OCI-LY7 (cell line): ENCODE measurements at regions not wholly inside any gene's neighbourhood (a gene's known extent, or its start where the extent isn't known, plus 50 kb on each side); places are given as distances from the start of the nearest gene placed in this dataset.

Source experiments
- BruUV-seq: library from RNA; stranded (reverse); fragments of 400-500 nt; replicated peaks from 2 replicates; lab custom pipeline; 2021; lab: Mats Ljungman, UMichigan
- CTCF ChIA-PET: fragments of 300-600 bp; sonication (Branson Sonifier 250); formaldehyde crosslinking; loops from one replicate; lab custom pipeline; 2022; ENCODE audit warnings: antibody characterized with exemption; ENCODE audit not compliant: unreplicated experiment; lab: Charles Lee
- POLR2A ChIA-PET: fragments of 300-600 bp; sonication (Branson Sonifier 250); formaldehyde crosslinking; loops from one replicate; lab custom pipeline; 2022; ENCODE audit warnings: antibody characterized with exemption; lab: Charles Lee
- DNase-seq: peaks from one replicate; pipeline ENCODE4 v3.0.0-alpha.2; 2015; ENCODE audit warnings: low spot score
- H2AFZ ChIP-seq: fragments of 200-600 bp; sonication (generic), shearing (Covaris generic); 2 replicates; pipeline ENCODE4 v1.6.1; 2014; ENCODE audit warnings: mild to moderate bottlenecking, antibody characterized with exemption, low read length, moderate library complexity
- H3K27ac ChIP-seq: fragments of 200-600 bp; sonication (generic); 2 replicates; pipeline ENCODE4 v1.5.1; 2014; ENCODE audit warnings: mixed run types, low read depth, mild to moderate bottlenecking, moderate library complexity, low read length, inconsistent platforms; ENCODE audit not compliant: poor library complexity, severe bottlenecking
- H3K36me3 ChIP-seq: fragments of 200-600 bp; sonication (generic); 2 replicates; pipeline ENCODE4 v1.6.1; 2014; ENCODE audit warnings: mild to moderate bottlenecking, antibody characterized with exemption, low read length, moderate library complexity, mixed read lengths; ENCODE audit not compliant: insufficient read depth
- H3K4me1 ChIP-seq: fragments of 200-600 bp; sonication (generic); 2 replicates; pipeline ENCODE4 v1.5.1; 2014; ENCODE audit warnings: mild to moderate bottlenecking, low read length; ENCODE audit not compliant: insufficient read depth, poor library complexity, severe bottlenecking
- H3K4me2 ChIP-seq: fragments of 200-600 bp; sonication (generic); 2 replicates; pipeline ENCODE4 v1.6.1; 2014; ENCODE audit warnings: mild to moderate bottlenecking, low read length
- H3K4me3 ChIP-seq: fragments of 200-600 bp; sonication (generic); 2 replicates; pipeline ENCODE4 v1.5.1; 2014; ENCODE audit warnings: mild to moderate bottlenecking, low read depth, low read length; ENCODE audit not compliant: poor library complexity, severe bottlenecking
- H3K79me2 ChIP-seq: fragments of 200-600 bp; sonication (generic); 2 replicates; pipeline ENCODE4 v1.6.1; 2016; ENCODE audit warnings: low read depth, mild to moderate bottlenecking, low read length, moderate library complexity, mixed read lengths; ENCODE audit not compliant: insufficient read depth
- H3K9me2 ChIP-seq: fragments of 200-600 bp; sonication (generic); 2 replicates; pipeline ENCODE4 v1.6.1; 2016; ENCODE audit warnings: mild to moderate bottlenecking, low read length, mixed read lengths; ENCODE audit not compliant: insufficient read depth
- H3K9me3 ChIP-seq: fragments of 200-600 bp; sonication (generic); 2 replicates; pipeline ENCODE4 v1.6.1; 2014; ENCODE audit warnings: mild to moderate bottlenecking, mixed run types, low read length, mixed read lengths
- H4K20me1 ChIP-seq: fragments of 200-600 bp; sonication (generic); 2 replicates; pipeline ENCODE4 v1.6.1; 2014; ENCODE audit warnings: mild to moderate bottlenecking, antibody characterized with exemption, low read length, moderate library complexity, mixed read lengths; ENCODE audit not compliant: insufficient read depth
- EZH2phosphoT487 ChIP-seq: fragments of 200-600 bp; sonication (generic); IDR thresholded peaks from 2 replicates; pipeline ENCODE4 v1.6.1; 2018; ENCODE audit warnings: low read depth, borderline replicate concordance, mild to moderate bottlenecking, mixed run types, antibody characterized with exemption, low read length, moderate library complexity, mixed read lengths
- intact Hi-C: fragments of 100-400 bp; cut with micrococcal nuclease; formaldehyde crosslinking; loops from one replicate; pipeline ENCODE4 v1.10.0; 2022; ENCODE audit not compliant: unreplicated experiment
- TF ChIP-seq, protein P1 (sequence below): fragments of 200-600 bp; sonication (generic); conservative IDR thresholded peaks from 2 replicates; pipeline ENCODE4 v1.5.1; 2014; ENCODE audit warnings: mild to moderate bottlenecking, antibody characterized with exemption, low read length, moderate library complexity, mixed read lengths

DNA sequence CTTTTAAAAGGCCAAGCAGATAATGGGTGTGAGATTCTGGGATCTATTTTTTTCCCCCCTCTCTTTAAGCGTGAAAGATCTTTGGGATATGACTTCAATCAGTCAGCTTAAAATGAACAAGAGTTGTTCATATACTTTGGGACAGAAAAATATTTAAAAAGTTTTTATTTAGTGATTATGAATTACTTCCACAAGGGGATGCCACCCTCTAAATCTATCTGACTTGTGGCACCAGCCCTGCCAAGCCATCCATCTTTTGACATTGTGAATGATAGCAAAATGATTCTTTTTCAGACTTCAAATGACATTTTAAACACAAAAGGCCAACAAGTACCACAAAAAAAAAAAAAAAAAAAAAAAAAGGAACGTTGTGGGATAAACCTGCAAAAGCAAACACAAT, 111.0 kb upstream of the HMHB1 start:
- no peak overlapping the region for H3K27ac ChIP-seq
- no peak for TF ChIP-seq EZH2phosphoT487
- TF ChIP-seq, protein P1, sequence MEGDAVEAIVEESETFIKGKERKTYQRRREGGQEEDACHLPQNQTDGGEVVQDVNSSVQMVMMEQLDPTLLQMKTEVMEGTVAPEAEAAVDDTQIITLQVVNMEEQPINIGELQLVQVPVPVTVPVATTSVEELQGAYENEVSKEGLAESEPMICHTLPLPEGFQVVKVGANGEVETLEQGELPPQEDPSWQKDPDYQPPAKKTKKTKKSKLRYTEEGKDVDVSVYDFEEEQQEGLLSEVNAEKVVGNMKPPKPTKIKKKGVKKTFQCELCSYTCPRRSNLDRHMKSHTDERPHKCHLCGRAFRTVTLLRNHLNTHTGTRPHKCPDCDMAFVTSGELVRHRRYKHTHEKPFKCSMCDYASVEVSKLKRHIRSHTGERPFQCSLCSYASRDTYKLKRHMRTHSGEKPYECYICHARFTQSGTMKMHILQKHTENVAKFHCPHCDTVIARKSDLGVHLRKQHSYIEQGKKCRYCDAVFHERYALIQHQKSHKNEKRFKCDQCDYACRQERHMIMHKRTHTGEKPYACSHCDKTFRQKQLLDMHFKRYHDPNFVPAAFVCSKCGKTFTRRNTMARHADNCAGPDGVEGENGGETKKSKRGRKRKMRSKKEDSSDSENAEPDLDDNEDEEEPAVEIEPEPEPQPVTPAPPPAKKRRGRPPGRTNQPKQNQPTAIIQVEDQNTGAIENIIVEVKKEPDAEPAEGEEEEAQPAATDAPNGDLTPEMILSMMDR: no peak
- no peaks in the 10 kb centered on the region for H3K9me2 ChIP-seq
- no TSS peak for BruUV-seq
- no peaks in the 10 kb centered on the region for H3K36me3 ChIP-seq
- H4K20me1 ChIP-seq: no peaks in the 10 kb centered on the region
- H3K4me2 ChIP-seq: no peak overlapping the region
- no peaks in the 10 kb centered on the region for H3K4me1 ChIP-seq
- DNase-seq: no peak
- H2AFZ ChIP-seq: no peak overlapping the region
- no peaks in the 10 kb centered on the region for H3K9me3 ChIP-seq
- intact Hi-C loops: no loop called here
- ChIA-PET CTCF (no interaction called here), POLR2A (interaction anchor here (0.8 to 1.6 kb wide), 5 partner anchors 11 to 177 kb away, joined by 3 to 5 read pairs (median 4); no protein-coding TSS in a partner anchor)
- H3K79me2 ChIP-seq: no peaks in the 10 kb centered on the region
- no peak overlapping the region for H3K4me3 ChIP-seq

DNA sequence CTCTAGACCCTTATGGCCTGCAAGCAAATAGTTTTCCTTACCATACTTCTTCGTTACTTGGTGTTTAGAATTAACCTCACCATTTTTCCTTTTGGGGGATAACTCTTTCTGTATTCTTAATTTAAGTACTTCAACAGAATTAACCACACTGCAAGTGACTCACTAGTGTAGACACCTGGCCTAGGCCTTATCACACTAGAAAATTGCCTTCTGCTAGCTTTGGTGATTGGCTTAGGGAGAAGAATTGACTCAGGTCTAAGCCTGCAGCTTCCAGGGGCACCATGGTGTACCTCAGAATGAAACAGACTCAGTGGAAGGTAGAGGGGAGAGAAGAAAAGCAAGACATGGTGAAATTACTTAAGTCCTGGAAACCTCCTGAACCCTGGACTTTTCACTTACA, 112.8 kb upstream of the HMHB1 start:
- H3K79me2 ChIP-seq: no peaks in the 10 kb centered on the region
- no TSS peak for BruUV-seq
- no peak overlapping the region for H2AFZ ChIP-seq
- no peaks in the 10 kb centered on the region for H3K36me3 ChIP-seq
- H3K4me2 ChIP-seq: no peak overlapping the region
- H4K20me1 ChIP-seq: no peaks in the 10 kb centered on the region
- TF ChIP-seq EZH2phosphoT487: no peak
- TF ChIP-seq, protein P1: no peak
- no peak overlapping the region for H3K27ac ChIP-seq
- no peaks in the 10 kb centered on the region for H3K9me2 ChIP-seq
- DNase-seq: no peak
- no peaks in the 10 kb centered on the region for H3K9me3 ChIP-seq
- peaks cover 4% of the 10 kb centered on the region for H3K4me1 ChIP-seq
- intact Hi-C loops: no loop called here
- ChIA-PET CTCF (no interaction called here), POLR2A (interaction anchor here (0.6 kb wide), 2 partner anchors 30 to 205 kb away, joined by 3 to 5 read pairs; no protein-coding TSS in a partner anchor)
- no peak overlapping the region for H3K4me3 ChIP-seq

DNA sequence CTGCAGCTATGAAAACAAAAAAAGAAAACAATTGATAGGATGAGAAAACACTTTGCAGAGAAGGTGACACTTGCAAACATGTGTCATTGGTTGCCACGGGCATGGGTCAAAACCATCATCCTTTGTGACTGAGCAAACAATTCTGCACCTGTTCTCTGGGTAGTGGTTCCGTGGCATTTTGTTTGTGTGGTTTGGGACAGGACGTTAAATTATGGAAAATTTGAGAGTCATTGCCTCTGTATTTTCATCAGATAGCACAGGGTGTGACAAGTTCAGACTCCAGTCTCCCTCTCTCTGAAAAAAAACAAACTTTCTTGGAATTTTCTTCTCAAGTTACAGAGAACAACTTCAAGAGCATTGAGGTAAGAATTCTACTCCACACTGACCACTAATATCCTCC, 113.4 kb upstream of the HMHB1 start:
- peaks cover 4% of the 10 kb centered on the region for H3K4me1 ChIP-seq
- no peaks in the 10 kb centered on the region for H4K20me1 ChIP-seq
- H3K9me3 ChIP-seq: no peaks in the 10 kb centered on the region
- POLR2A ChIA-PET: interaction anchor here (0.6 kb wide), 1 partner anchor 30 kb away, joined by 3 read pairs; no protein-coding TSS in a partner anchor
- no peak for TF ChIP-seq EZH2phosphoT487
- TF ChIP-seq, protein P1: no peak
- CTCF ChIA-PET: no interaction called here
- no peak overlapping the region for H3K27ac ChIP-seq
- no peaks in the 10 kb centered on the region for H3K79me2 ChIP-seq
- no peak overlapping the region for H2AFZ ChIP-seq
- no peaks in the 10 kb centered on the region for H3K9me2 ChIP-seq
- intact Hi-C loops: no loop called here
- H3K4me3 ChIP-seq: no peak overlapping the region
- no peak for DNase-seq
- no TSS peak for BruUV-seq
- no peaks in the 10 kb centered on the region for H3K36me3 ChIP-seq
- H3K4me2 ChIP-seq: no peak overlapping the region
